ENCODE measurements at regions not wholly inside any gene's neighbourhood (a gene's known extent, or its start where the extent isn't known, plus 50 kb on each side); places are given as distances from the start of the nearest gene placed in this dataset.
"Not testable (repeated sequence)": the region's sequence is repeated elsewhere in the genome, so short reads cannot be mapped to it uniquely, and the experiment has no call there.

- no peak for DNase-seq (ENCODE audit: low read depth, low spot score)
- H3K4me3 Mint-ChIP-seq: no peak overlapping the region
- H3K27me3 Mint-ChIP-seq (ENCODE audit: low read depth): no peaks in the 10 kb centered on the region
- no peak overlapping the region for H3K27ac Mint-ChIP-seq (ENCODE audit: unreplicated experiment)
- H3K36me3 Mint-ChIP-seq (ENCODE audit: low read depth): peaks cover 4% of the 10 kb centered on the region
- TF ChIP-seq, protein P1, sequence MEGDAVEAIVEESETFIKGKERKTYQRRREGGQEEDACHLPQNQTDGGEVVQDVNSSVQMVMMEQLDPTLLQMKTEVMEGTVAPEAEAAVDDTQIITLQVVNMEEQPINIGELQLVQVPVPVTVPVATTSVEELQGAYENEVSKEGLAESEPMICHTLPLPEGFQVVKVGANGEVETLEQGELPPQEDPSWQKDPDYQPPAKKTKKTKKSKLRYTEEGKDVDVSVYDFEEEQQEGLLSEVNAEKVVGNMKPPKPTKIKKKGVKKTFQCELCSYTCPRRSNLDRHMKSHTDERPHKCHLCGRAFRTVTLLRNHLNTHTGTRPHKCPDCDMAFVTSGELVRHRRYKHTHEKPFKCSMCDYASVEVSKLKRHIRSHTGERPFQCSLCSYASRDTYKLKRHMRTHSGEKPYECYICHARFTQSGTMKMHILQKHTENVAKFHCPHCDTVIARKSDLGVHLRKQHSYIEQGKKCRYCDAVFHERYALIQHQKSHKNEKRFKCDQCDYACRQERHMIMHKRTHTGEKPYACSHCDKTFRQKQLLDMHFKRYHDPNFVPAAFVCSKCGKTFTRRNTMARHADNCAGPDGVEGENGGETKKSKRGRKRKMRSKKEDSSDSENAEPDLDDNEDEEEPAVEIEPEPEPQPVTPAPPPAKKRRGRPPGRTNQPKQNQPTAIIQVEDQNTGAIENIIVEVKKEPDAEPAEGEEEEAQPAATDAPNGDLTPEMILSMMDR (conservative IDR thresholded peaks at IDR 0.05): no peak
- H3K4me1 Mint-ChIP-seq: no peaks in the 10 kb centered on the region
- peaks cover 13% of the 10 kb centered on the region for H3K9me3 Mint-ChIP-seq
Measured at GRCh38 chr9:24793787-24794186, 248.1 kb upstream of the IZUMO3 start.

- peaks cover 8% of the 10 kb centered on the region for H3K36me3 Mint-ChIP-seq (ENCODE audit: low read depth)
Measured at GRCh38 chr9:24776226-24776625, 230.5 kb upstream of the IZUMO3 start.

GRCh38 chr9:24774199-24774598 is 228.5 kb upstream of the IZUMO3 start:
- H3K4me1 Mint-ChIP-seq; DNase-seq (ENCODE audit: low read depth, low spot score); H3K27ac Mint-ChIP-seq (ENCODE audit: unreplicated experiment); H3K27me3 Mint-ChIP-seq (ENCODE audit: low read depth); H3K36me3 Mint-ChIP-seq (ENCODE audit: low read depth); H3K4me3 Mint-ChIP-seq; H3K9me3 Mint-ChIP-seq: not testable (repeated sequence)

More at GRCh38 chr9:24776226-24776625, 230.5 kb upstream of the IZUMO3 start:
- no peak overlapping the region for H3K4me3 Mint-ChIP-seq
- no peaks in the 10 kb centered on the region for H3K4me1 Mint-ChIP-seq
- no peaks in the 10 kb centered on the region for H3K27me3 Mint-ChIP-seq (ENCODE audit: low read depth)
- peaks cover 8% of the 10 kb centered on the region for H3K9me3 Mint-ChIP-seq
- DNase-seq (ENCODE audit: low read depth, low spot score): no peak
- no peak overlapping the region for H3K27ac Mint-ChIP-seq (ENCODE audit: unreplicated experiment)
- TF ChIP-seq, protein P1 (conservative IDR thresholded peaks at IDR 0.05): no peak

DNA sequence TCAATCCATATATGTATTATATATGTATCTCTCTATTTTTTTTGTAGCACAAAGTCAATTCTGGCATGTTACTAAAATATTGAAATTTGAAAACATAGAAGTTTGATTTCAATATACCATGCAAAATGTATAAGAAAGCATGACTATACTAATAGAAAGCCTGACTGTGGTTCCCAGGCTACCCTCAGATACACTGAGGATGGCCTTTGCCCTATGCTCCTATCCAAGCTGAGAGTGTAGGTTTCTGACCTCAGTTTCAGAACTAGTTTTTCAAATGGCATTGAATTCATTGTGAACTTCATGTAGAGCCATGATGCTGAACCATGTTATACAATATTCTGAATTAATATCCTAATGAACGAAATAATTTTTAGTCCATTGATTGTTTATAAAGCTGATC is 220.4 kb upstream of the IZUMO3 start:
- Mint-ChIP-seq H3K4me1 (no peaks in the 10 kb centered on the region), H3K4me3 (no peak overlapping the region), H3K27ac (ENCODE audit: unreplicated experiment) (no peak overlapping the region), H3K36me3 (ENCODE audit: low read depth) (no peaks in the 10 kb centered on the region), H3K9me3 (peaks cover 4% of the 10 kb centered on the region), H3K27me3 (ENCODE audit: low read depth) (no peaks in the 10 kb centered on the region)
- DNase-seq (ENCODE audit: low read depth, low spot score): no peak
- TF ChIP-seq, protein P1 (conservative IDR thresholded peaks at IDR 0.05): no peak

GRCh38 chr9:24765025-24765756 is 219.5 kb upstream of the IZUMO3 start:
- TF ChIP-seq, protein P1 (conservative IDR thresholded peaks at IDR 0.05): no peak
- no peak overlapping the region for H3K27ac Mint-ChIP-seq (ENCODE audit: unreplicated experiment)
- no peaks in the 10 kb centered on the region for H3K4me1 Mint-ChIP-seq
- no peak overlapping the region for H3K4me3 Mint-ChIP-seq
- peaks cover 13% of the 10 kb centered on the region for H3K9me3 Mint-ChIP-seq
- no peaks in the 10 kb centered on the region for H3K36me3 Mint-ChIP-seq (ENCODE audit: low read depth)
- DNase-seq (ENCODE audit: low read depth, low spot score): no peak
- no peaks in the 10 kb centered on the region for H3K27me3 Mint-ChIP-seq (ENCODE audit: low read depth)

DNA sequence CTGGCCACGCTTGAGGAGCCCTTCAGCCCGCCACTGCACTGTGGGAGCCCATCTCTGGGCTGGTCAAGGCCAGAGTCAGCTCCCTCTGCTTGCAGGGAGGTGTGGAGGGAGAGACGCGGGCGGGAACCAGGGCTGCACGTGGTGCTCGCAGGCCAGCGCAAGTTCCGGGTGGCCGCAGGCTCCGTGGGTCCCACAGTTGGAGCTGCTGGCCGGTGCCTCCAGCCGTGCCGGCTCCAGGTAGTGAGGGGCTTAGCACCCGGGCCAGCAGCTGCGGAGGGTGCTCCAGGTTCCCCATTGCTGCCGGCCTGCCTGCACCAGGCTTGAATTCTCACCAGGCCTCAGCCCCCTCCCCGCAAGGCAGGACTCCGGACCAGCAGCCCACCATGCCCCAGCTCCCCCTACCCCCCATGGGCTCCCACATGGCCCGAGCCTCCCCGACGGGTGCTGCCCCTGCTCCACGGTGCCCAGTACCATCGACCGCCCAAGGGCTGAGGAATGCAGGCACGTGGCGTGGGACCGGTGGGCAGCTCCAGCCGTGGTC is 192.8 kb upstream of the IZUMO3 start:
- Mint-ChIP-seq H3K4me1 (no peaks in the 10 kb centered on the region), H3K36me3 (ENCODE audit: low read depth) (no peaks in the 10 kb centered on the region), H3K27me3 (ENCODE audit: low read depth) (no peaks in the 10 kb centered on the region), H3K9me3 (peaks cover 5% of the 10 kb centered on the region), H3K4me3 (no peak overlapping the region), H3K27ac (ENCODE audit: unreplicated experiment) (no peak overlapping the region)
- TF ChIP-seq, protein P1 (conservative IDR thresholded peaks at IDR 0.05): no peak
- no peak for DNase-seq (ENCODE audit: low read depth, low spot score)
